Spleen (tissue), 11 donors: ENCODE measurements at regions not wholly inside any gene's neighbourhood (a gene's known extent, or its start where the extent isn't known, plus 50 kb on each side); places are given as distances from the start of the nearest gene placed in this dataset.

Experiments
- DNase-seq: peaks from one replicate; pipeline ENCODE4 v3.0.0-alpha.2; 2020
- H3K27ac ChIP-seq, 8 donors: fragments of 200-600 bp; sonication (generic) in 7 of 8; 1 replicate in 4 of 8; 2 replicates in 4 of 8; pipeline versions ENCODE4 v1.5.0 to v1.8.0; 2016 to 2021; ENCODE audit warnings: inconsistent platforms in 4 of 8, mild to moderate bottlenecking in 4 of 8, moderate library complexity in 1 of 8
- H3K27me3 ChIP-seq, 7 donors: fragments of 200-600 bp; sonication (generic) in 6 of 7; replicated peaks in 1 of 7; 1 replicate in 4 of 7; 2 replicates in 3 of 7; pipeline versions ENCODE4 v1.5.0 to v1.8.0; 2016 to 2021; ENCODE audit warnings: inconsistent platforms in 3 of 7, mild to moderate bottlenecking in 1 of 7
- H3K36me3 ChIP-seq, 6 donors: fragments of 200-600 bp; sonication (generic) in 5 of 6; 1 replicate in 4 of 6; 2 replicates in 2 of 6; pipeline versions ENCODE4 v1.5.0 to v1.8.0; 2016 to 2021; ENCODE audit warnings: inconsistent platforms in 2 of 6
- H3K4me1 ChIP-seq, 6 donors: fragments of 200-600 bp; sonication (generic) in 5 of 6; 1 replicate in 3 of 6; 2 replicates in 3 of 6; pipeline versions ENCODE4 v1.5.0 to v1.8.0; 2016 to 2021; ENCODE audit warnings: inconsistent platforms in 3 of 6
- H3K4me3 ChIP-seq, 8 donors: fragments of 200-600 bp; sonication (generic) in 7 of 8; 1 replicate in 4 of 8; 2 replicates in 4 of 8; pipeline versions ENCODE4 v1.5.0 to v1.8.0; 2016 to 2021; ENCODE audit warnings: inconsistent platforms in 4 of 8, mild to moderate bottlenecking in 4 of 8, moderate library complexity in 2 of 8
- H3K9me3 ChIP-seq, 8 donors: fragments of 200-600 bp; sonication (generic) in 7 of 8; 1 replicate in 4 of 8; 2 replicates in 4 of 8; pipeline versions ENCODE4 v1.5.0 to v1.8.0; 2016 to 2021; ENCODE audit warnings: inconsistent platforms in 4 of 8
- CTCF ChIP-seq, 11 experiments: fragments of 200-600 bp in 7 of 11; fragments of 450-650 bp in 4 of 11; sonication (generic) in 4 of 11; IDR thresholded peaks in 8 of 11; conservative IDR thresholded peaks in 3 of 11; 1 replicate in 7 of 11; 2 replicates in 4 of 11; pipeline versions ENCODE4 v1.4.0 to v1.8.0; 2016 to 2021; ENCODE audit warnings: antibody characterized with exemption in 11 of 11, inconsistent platforms in 4 of 11, mild to moderate bottlenecking in 1 of 11
- POLR2A ChIP-seq, 3 donors: fragments of 450-650 bp; IDR thresholded peaks; one replicate each; pipeline ENCODE4 v1.5.1; 2017; ENCODE audit warnings: antibody characterized with exemption in 3 of 3, mild to moderate bottlenecking in 1 of 3
- POLR2AphosphoS5 ChIP-seq, 3 donors: sonication (generic); formaldehyde crosslinking; IDR thresholded peaks; one replicate each; pipeline ENCODE4 v1.5.1; 2017; ENCODE audit warnings: antibody characterized with exemption in 3 of 3
- WGBS, 5 donors: extraction: QIAGEN DNeasy Blood & Tissue Kit in 3 of 5; methylation state at CpG; one replicate each; pipeline versions ENCODE4 v1.1.5 to v1.1.7; 2013 to 2018; 5-methylcytosine and 5-hydroxymethylcytosine counted together
- intact Hi-C: fragments of 100-400 bp; cut with DNase I; formaldehyde crosslinking; loops from one replicate; pipeline ENCODE4 v1.15.0; 2023; ENCODE audit warnings: low total_unique reads
- donor health status: healthy with polysubstance abuse.
- donor health status: DM: no; HTN: no; CAD: no; lungs with moderate emphysema.
- donor health status: DM: no; HTN: no; CAD: no.
- donor health status: Bipolar disorder and iron deficiency.
- donor health status: healthy.
- donor health status: DM: no; HTN: no; CAD: no.
- donor health status: DM: yes; HTN: yes; CAD: no.

GRCh38 chr3:70806021-70806420 is 493.6 kb upstream of the MDFIC2 start:
- Histone ChIP-seq H3K36me3 (no peaks in the 10 kb centered on the region), H3K27me3 (no peaks in the 10 kb centered on the region), H3K4me1 (no peaks in the 10 kb centered on the region), H3K9me3 (no peaks in the 10 kb centered on the region), H3K4me3 (no peak overlapping the region), H3K27ac (no peak overlapping the region)
- 89 to 97% (median 95%) methylated on average over 6 of the region's 6 CpGs for WGBS, 5 donors
- TF ChIP-seq POLR2A (IDR thresholded peaks at IDR 0.05) (no peak), POLR2AphosphoS5 (IDR thresholded peaks at IDR 0.05) (no peak), CTCF (IDR thresholded peaks at IDR 0.05 in 8 of 11, conservative IDR thresholded peaks at IDR 0.05 in 3 of 11) (no peak)
- no peak for DNase-seq
- intact Hi-C loops: no loop called here

GRCh38 chr3:70805061-70805889 is 492.8 kb upstream of the MDFIC2 start:
- Histone ChIP-seq H3K27ac (no peak overlapping the region), H3K9me3 (no peaks in the 10 kb centered on the region), H3K36me3 (no peaks in the 10 kb centered on the region), H3K4me1 (no peaks in the 10 kb centered on the region), H3K4me3 (no peak overlapping the region), H3K27me3 (no peaks in the 10 kb centered on the region)
- DNase-seq: no peak
- WGBS, 5 donors: 74 to 96% (median 88%) methylated on average over 6 of the region's 6 CpGs
- intact Hi-C loops: no loop called here
- no peak for TF ChIP-seq CTCF (IDR thresholded peaks at IDR 0.05 in 8 of 11, conservative IDR thresholded peaks at IDR 0.05 in 3 of 11)
- TF ChIP-seq POLR2A (IDR thresholded peaks at IDR 0.05): no peak
- TF ChIP-seq POLR2AphosphoS5 (IDR thresholded peaks at IDR 0.05): no peak

- Histone ChIP-seq H3K4me1 (no peaks in the 10 kb centered on the region), H3K27me3 (no peaks in the 10 kb centered on the region), H3K36me3 (no peaks in the 10 kb centered on the region), H3K4me3 (no peak overlapping the region), H3K27ac (no peak overlapping the region), H3K9me3 (no peaks in the 10 kb centered on the region)
- 84 to 95% (median 90%) methylated on average over 2 of the region's 2 CpGs for WGBS, 5 donors
- DNase-seq: no peak
- intact Hi-C loops: no loop called here
- TF ChIP-seq POLR2AphosphoS5 (IDR thresholded peaks at IDR 0.05) (no peak), CTCF (IDR thresholded peaks at IDR 0.05 in 8 of 11, conservative IDR thresholded peaks at IDR 0.05 in 3 of 11) (no peak), POLR2A (IDR thresholded peaks at IDR 0.05) (no peak)
Measured at GRCh38 chr3:70803891-70804290, 491.5 kb upstream of the MDFIC2 start.

- Histone ChIP-seq H3K27ac (no peak overlapping the region), H3K9me3 (no peaks in the 10 kb centered on the region), H3K27me3 (no peaks in the 10 kb centered on the region), H3K4me1 (no peaks in the 10 kb centered on the region), H3K36me3 (no peaks in the 10 kb centered on the region), H3K4me3 (no peak overlapping the region)
- intact Hi-C loops: no loop called here
- 45 to 91% (median 66%) methylated on average over 2 of the region's 2 CpGs for WGBS, 5 donors
- no peak for DNase-seq
- TF ChIP-seq POLR2A (IDR thresholded peaks at IDR 0.05): no peak
- no peak for TF ChIP-seq POLR2AphosphoS5 (IDR thresholded peaks at IDR 0.05)
- TF ChIP-seq CTCF (IDR thresholded peaks at IDR 0.05 in 8 of 11, conservative IDR thresholded peaks at IDR 0.05 in 3 of 11): no peak
Measured at GRCh38 chr3:70803319-70803718, 490.9 kb upstream of the MDFIC2 start.
